Activated naive CD4-positive, alpha-beta T cell treated with anti-CD3 and anti-CD28 coated beads for 36 hours (primary cell): ENCODE measurements at regions not wholly inside any gene's neighbourhood (a gene's known extent, or its start where the extent isn't known, plus 50 kb on each side); places are given as distances from the start of the nearest gene placed in this dataset.

Source experiments
- CTCF ChIA-PET: fragments of 350-600 bp; sonication (Branson Sonifier 250); formaldehyde crosslinking; loops from one replicate; lab custom pipeline; 2021; ENCODE audit warnings: antibody characterized with exemption; lab: Charles Lee
- DNase-seq: peaks from one replicate; pipeline ENCODE4 v3.0.0-alpha.2; 2020
- H3K27ac Mint-ChIP-seq: one replicate; pipeline ENCODE4 v1.8.0; 2021; ENCODE audit warnings: mild to moderate bottlenecking, mixed read lengths
- H3K27me3 Mint-ChIP-seq: one replicate; pipeline ENCODE4 v1.8.0; 2021; ENCODE audit warnings: low read depth, mixed read lengths
- H3K36me3 Mint-ChIP-seq: one replicate; pipeline ENCODE4 v1.8.0; 2021; ENCODE audit warnings: low read depth, mixed read lengths
- H3K4me1 Mint-ChIP-seq: one replicate; pipeline ENCODE4 v1.8.0; 2021; ENCODE audit warnings: low read depth, mixed read lengths
- H3K4me3 Mint-ChIP-seq: one replicate; pipeline ENCODE4 v1.8.0; 2021; ENCODE audit warnings: mild to moderate bottlenecking, moderate library complexity, mixed read lengths
- H3K9me3 Mint-ChIP-seq: one replicate; pipeline ENCODE4 v1.8.0; 2021; ENCODE audit warnings: mixed read lengths
- intact Hi-C: fragments of 100-400 bp; cut with micrococcal nuclease; formaldehyde crosslinking; loops from one replicate; pipeline ENCODE4 v1.15.1; 2023

GRCh38 chr4:59039046-59039445 lies 1928.9 kb upstream of the IGFBP7 start:
- no peaks in the 10 kb centered on the region for H3K4me1 Mint-ChIP-seq
- H3K27me3 Mint-ChIP-seq: no peaks in the 10 kb centered on the region
- H3K4me3 Mint-ChIP-seq: no peak overlapping the region
- CTCF ChIA-PET: no interaction called here
- intact Hi-C loops: no loop called here
- H3K27ac Mint-ChIP-seq: no peak overlapping the region
- no peak for DNase-seq
- H3K9me3 Mint-ChIP-seq: peaks cover 7% of the 10 kb centered on the region
- H3K36me3 Mint-ChIP-seq: no peaks in the 10 kb centered on the region

- Mint-ChIP-seq H3K36me3 (no peaks in the 10 kb centered on the region), H3K27me3 (no peaks in the 10 kb centered on the region), H3K4me3 (no peak overlapping the region), H3K27ac (no peak overlapping the region), H3K9me3 (peaks cover 1% of the 10 kb centered on the region), H3K4me1 (no peaks in the 10 kb centered on the region)
- no peak for DNase-seq
- intact Hi-C loops: no loop called here
- CTCF ChIA-PET: no interaction called here
Observed at GRCh38 chr4:59044286-59044900, 1934.2 kb upstream of the IGFBP7 start.

GRCh38 chr4:59054086-59054485 lies 1943.9 kb upstream of the IGFBP7 start:
- H3K36me3 Mint-ChIP-seq: no peaks in the 10 kb centered on the region
- no peaks in the 10 kb centered on the region for H3K27me3 Mint-ChIP-seq
- H3K9me3 Mint-ChIP-seq: peaks cover 15% of the 10 kb centered on the region
- H3K4me1 Mint-ChIP-seq: no peaks in the 10 kb centered on the region
- H3K27ac Mint-ChIP-seq: no peak overlapping the region
- DNase-seq: no peak
- intact Hi-C loops: no loop called here
- CTCF ChIA-PET: no interaction called here
- H3K4me3 Mint-ChIP-seq: no peak overlapping the region

GRCh38 chr4:59057804-59058203 lies 1947.6 kb upstream of the IGFBP7 start:
- H3K27ac Mint-ChIP-seq: no peak overlapping the region
- H3K4me3 Mint-ChIP-seq: no peak overlapping the region
- intact Hi-C loops: no loop called here
- H3K4me1 Mint-ChIP-seq: no peaks in the 10 kb centered on the region
- H3K27me3 Mint-ChIP-seq: no peaks in the 10 kb centered on the region
- no peak for DNase-seq
- H3K9me3 Mint-ChIP-seq: peaks cover 12% of the 10 kb centered on the region
- CTCF ChIA-PET: no interaction called here
- H3K36me3 Mint-ChIP-seq: no peaks in the 10 kb centered on the region

- intact Hi-C loops: no loop called here
- H3K27ac Mint-ChIP-seq: no peak overlapping the region
Observed at GRCh38 chr4:59058543-59058942, 1948.4 kb upstream of the IGFBP7 start.

GRCh38 chr4:59060002-59060846 lies 1950.0 kb upstream of the IGFBP7 start:
- CTCF ChIA-PET: no interaction called here
- intact Hi-C loops: no loop called here

More at GRCh38 chr4:59058543-59058942, 1948.4 kb upstream of the IGFBP7 start:
- no peaks in the 10 kb centered on the region for H3K4me1 Mint-ChIP-seq
- no peak for DNase-seq
- no peaks in the 10 kb centered on the region for H3K36me3 Mint-ChIP-seq
- H3K27me3 Mint-ChIP-seq: no peaks in the 10 kb centered on the region
- no peak overlapping the region for H3K4me3 Mint-ChIP-seq
- CTCF ChIA-PET: no interaction called here
- H3K9me3 Mint-ChIP-seq: peaks cover 9% of the 10 kb centered on the region

GRCh38 chr4:59060895-59061294 lies 1950.7 kb upstream of the IGFBP7 start:
- no peak for DNase-seq
- H3K4me3 Mint-ChIP-seq: no peak overlapping the region
- no peak overlapping the region for H3K27ac Mint-ChIP-seq
- H3K36me3 Mint-ChIP-seq: no peaks in the 10 kb centered on the region
- CTCF ChIA-PET: no interaction called here
- peaks cover 18% of the 10 kb centered on the region for H3K9me3 Mint-ChIP-seq
- no peaks in the 10 kb centered on the region for H3K4me1 Mint-ChIP-seq
- intact Hi-C loops: no loop called here
- H3K27me3 Mint-ChIP-seq: no peaks in the 10 kb centered on the region

More at GRCh38 chr4:59060002-59060846, 1950.0 kb upstream of the IGFBP7 start:
- H3K36me3 Mint-ChIP-seq: no peaks in the 10 kb centered on the region
- H3K4me3 Mint-ChIP-seq: no peak overlapping the region
- no peak for DNase-seq
- peaks cover 18% of the 10 kb centered on the region for H3K9me3 Mint-ChIP-seq
- no peaks in the 10 kb centered on the region for H3K27me3 Mint-ChIP-seq
- no peak overlapping the region for H3K27ac Mint-ChIP-seq
- no peaks in the 10 kb centered on the region for H3K4me1 Mint-ChIP-seq

- H3K27ac Mint-ChIP-seq: no peak overlapping the region
- no peak overlapping the region for H3K4me3 Mint-ChIP-seq
- no peak for DNase-seq
- no peaks in the 10 kb centered on the region for H3K36me3 Mint-ChIP-seq
- H3K27me3 Mint-ChIP-seq: no peaks in the 10 kb centered on the region
- intact Hi-C loops: no loop called here
- H3K4me1 Mint-ChIP-seq: no peaks in the 10 kb centered on the region
- peaks cover 20% of the 10 kb centered on the region for H3K9me3 Mint-ChIP-seq
- CTCF ChIA-PET: no interaction called here
Observed at GRCh38 chr4:59063015-59063720, 1953.0 kb upstream of the IGFBP7 start.

- Mint-ChIP-seq H3K27ac (no peak overlapping the region), H3K9me3 (peaks cover 15% of the 10 kb centered on the region), H3K36me3 (no peaks in the 10 kb centered on the region), H3K4me1 (no peaks in the 10 kb centered on the region), H3K27me3 (no peaks in the 10 kb centered on the region), H3K4me3 (no peak overlapping the region)
- intact Hi-C loops: no loop called here
- CTCF ChIA-PET: no interaction called here
- no peak for DNase-seq
Observed at GRCh38 chr4:59068722-59069418, 1958.7 kb upstream of the IGFBP7 start.

GRCh38 chr4:59086410-59086809 lies 1976.2 kb upstream of the IGFBP7 start:
- no peak overlapping the region for H3K4me3 Mint-ChIP-seq
- H3K27ac Mint-ChIP-seq: no peak overlapping the region
- peaks cover 6% of the 10 kb centered on the region for H3K9me3 Mint-ChIP-seq
- CTCF ChIA-PET: no interaction called here
- no peaks in the 10 kb centered on the region for H3K27me3 Mint-ChIP-seq
- DNase-seq: no peak
- intact Hi-C loops: no loop called here
- H3K4me1 Mint-ChIP-seq: no peaks in the 10 kb centered on the region
- no peaks in the 10 kb centered on the region for H3K36me3 Mint-ChIP-seq

GRCh38 chr4:59091146-59092142 lies 1981.3 kb upstream of the IGFBP7 start:
- no peaks in the 10 kb centered on the region for H3K4me1 Mint-ChIP-seq
- no peak overlapping the region for H3K4me3 Mint-ChIP-seq
- CTCF ChIA-PET: no interaction called here
- no peak overlapping the region for H3K27ac Mint-ChIP-seq
- no peaks in the 10 kb centered on the region for H3K27me3 Mint-ChIP-seq
- H3K9me3 Mint-ChIP-seq: peaks cover 8% of the 10 kb centered on the region
- no peak for DNase-seq
- no peaks in the 10 kb centered on the region for H3K36me3 Mint-ChIP-seq
- intact Hi-C loops: no loop called here
